ENCODE measurements at regions not wholly inside any gene's neighbourhood (a gene's known extent, or its start where the extent isn't known, plus 50 kb on each side); places are given as distances from the start of the nearest gene placed in this dataset.

- Histone ChIP-seq H3K9ac (ENCODE audit: low read length) (no peak overlapping the region), H3K9me2 (replicated peaks; ENCODE audit: insufficient read depth, low read length) (no peaks in the 10 kb centered on the region), H3K4me3 (ENCODE audit: low read length) (no peak overlapping the region), H4K20me1 (ENCODE audit: insufficient read depth, low read length) (no peaks in the 10 kb centered on the region), H3K27me3 (replicated peaks; ENCODE audit: insufficient read depth, low read length) (no peaks in the 10 kb centered on the region), H2AFZ (ENCODE audit: low read length) (no peak overlapping the region), H3K4me1 (ENCODE audit: low read length) (no peaks in the 10 kb centered on the region), H3K36me3 (replicated peaks; ENCODE audit: insufficient read depth, low read length) (no peaks in the 10 kb centered on the region), H3F3A (ENCODE audit: insufficient read depth, low read length) (no peaks in the 10 kb centered on the region), H3K4me2 (ENCODE audit: low read depth, low read length) (no peak overlapping the region), H3K9me3 (replicated peaks; ENCODE audit: insufficient read depth, low read length) (no peaks in the 10 kb centered on the region), H3K79me2 (ENCODE audit: low read length) (no peaks in the 10 kb centered on the region), H3K27ac (ENCODE audit: low read length) (no peak overlapping the region)
- TF ChIP-seq CTCF (IDR thresholded peaks at IDR 0.05; ENCODE audit: low read length) (no peak), EZH2phosphoT487 (IDR thresholded peaks at IDR 0.05; ENCODE audit: low read length) (no peak), EZH2 (optimal IDR thresholded peaks at IDR 0.05; ENCODE audit: low read depth, low read length) (no peak)
- DNase-seq: no peak
Observed at GRCh38 chr12:97275256-97275655, 187.3 kb upstream of the RMST start.

GRCh38 chr12:97275728-97276590 is 186.6 kb upstream of the RMST start:
- Histone ChIP-seq H3K9me2 (replicated peaks; ENCODE audit: insufficient read depth, low read length) (no peaks in the 10 kb centered on the region), H3F3A (ENCODE audit: insufficient read depth, low read length) (no peaks in the 10 kb centered on the region), H3K27me3 (replicated peaks; ENCODE audit: insufficient read depth, low read length) (no peaks in the 10 kb centered on the region), H3K27ac (ENCODE audit: low read length) (no peak overlapping the region), H3K9me3 (replicated peaks; ENCODE audit: insufficient read depth, low read length) (no peaks in the 10 kb centered on the region), H3K36me3 (replicated peaks; ENCODE audit: insufficient read depth, low read length) (no peaks in the 10 kb centered on the region), H3K4me2 (ENCODE audit: low read depth, low read length) (no peak overlapping the region), H3K79me2 (ENCODE audit: low read length) (no peaks in the 10 kb centered on the region), H3K4me3 (ENCODE audit: low read length) (no peak overlapping the region), H2AFZ (ENCODE audit: low read length) (no peak overlapping the region), H3K4me1 (ENCODE audit: low read length) (no peaks in the 10 kb centered on the region), H3K9ac (ENCODE audit: low read length) (no peak overlapping the region), H4K20me1 (ENCODE audit: insufficient read depth, low read length) (no peaks in the 10 kb centered on the region)
- no peak for DNase-seq
- no peak for TF ChIP-seq EZH2phosphoT487 (IDR thresholded peaks at IDR 0.05; ENCODE audit: low read length)
- no peak for TF ChIP-seq EZH2 (optimal IDR thresholded peaks at IDR 0.05; ENCODE audit: low read depth, low read length)
- TF ChIP-seq CTCF (IDR thresholded peaks at IDR 0.05; ENCODE audit: low read length): no peak

- H3K9me3 ChIP-seq (replicated peaks; ENCODE audit: insufficient read depth, low read length): no peaks in the 10 kb centered on the region
- no peak overlapping the region for H3K27ac ChIP-seq (ENCODE audit: low read length)
- H4K20me1 ChIP-seq (ENCODE audit: insufficient read depth, low read length): no peaks in the 10 kb centered on the region
- no peak for TF ChIP-seq EZH2 (optimal IDR thresholded peaks at IDR 0.05; ENCODE audit: low read depth, low read length)
- TF ChIP-seq EZH2phosphoT487 (IDR thresholded peaks at IDR 0.05; ENCODE audit: low read length): no peak
- no peak for TF ChIP-seq CTCF (IDR thresholded peaks at IDR 0.05; ENCODE audit: low read length)
- H3K9me2 ChIP-seq (replicated peaks; ENCODE audit: insufficient read depth, low read length): no peaks in the 10 kb centered on the region
- H3K4me3 ChIP-seq (ENCODE audit: low read length): no peak overlapping the region
- H3K36me3 ChIP-seq (replicated peaks; ENCODE audit: insufficient read depth, low read length): no peaks in the 10 kb centered on the region
- no peak overlapping the region for H2AFZ ChIP-seq (ENCODE audit: low read length)
- no peaks in the 10 kb centered on the region for H3F3A ChIP-seq (ENCODE audit: insufficient read depth, low read length)
- DNase-seq: no peak
- no peak overlapping the region for H3K4me2 ChIP-seq (ENCODE audit: low read depth, low read length)
- no peak overlapping the region for H3K9ac ChIP-seq (ENCODE audit: low read length)
- H3K79me2 ChIP-seq (ENCODE audit: low read length): no peaks in the 10 kb centered on the region
- no peaks in the 10 kb centered on the region for H3K27me3 ChIP-seq (replicated peaks; ENCODE audit: insufficient read depth, low read length)
- no peaks in the 10 kb centered on the region for H3K4me1 ChIP-seq (ENCODE audit: low read length)
Observed at GRCh38 chr12:97276661-97277429, 185.8 kb upstream of the RMST start.

All from MM.1S (cell line).